Omental fat pad (tissue), 3 donors: ENCODE measurements at regions not wholly inside any gene's neighbourhood (a gene's known extent, or its start where the extent isn't known, plus 50 kb on each side); places are given as distances from the start of the nearest gene placed in this dataset.
"Not testable (repeated sequence)": the region's sequence is repeated elsewhere in the genome, so short reads cannot be mapped to it uniquely, and the experiment has no call there.

Source experiments
- ATAC-seq: fragments of 150-250 bp; one replicate; pipeline ENCODE4 v1.9.1; 2016; ENCODE audit warnings: mild to moderate bottlenecking, moderate library complexity; ENCODE audit not compliant: low FRiP score
- DNase-seq: peaks from one replicate; pipeline ENCODE4 v3.0.0-alpha.2; 2019; ENCODE audit warnings: low spot score
- CTCF ChIP-seq, 3 donors: fragments of 450-650 bp; IDR thresholded peaks; one replicate each; pipeline ENCODE4 v1.5.1; 2016 to 2017; ENCODE audit warnings: antibody characterized with exemption in 3 of 3, mild to moderate bottlenecking in 3 of 3, moderate library complexity in 2 of 3

- DNase-seq = no peak
- TF ChIP-seq CTCF (IDR thresholded peaks at IDR 0.05) = no peak
- ATAC-seq = no peak
Measured at GRCh38 chr4:110424144-110424543, 51.8 kb upstream of the ENPEP start.

- no peak for DNase-seq
- TF ChIP-seq CTCF (IDR thresholded peaks at IDR 0.05) = no peak
- no peak for ATAC-seq
Measured at GRCh38 chr4:110418641-110419040, 57.3 kb upstream of the ENPEP start.

GRCh38 chr4:110417136-110417535, 58.8 kb upstream of the ENPEP start:
- TF ChIP-seq CTCF (IDR thresholded peaks at IDR 0.05) = no peak
- DNase-seq (no peak), ATAC-seq (no peak)

GRCh38 chr4:110415478-110415877, 60.5 kb upstream of the ENPEP start:
- TF ChIP-seq CTCF (IDR thresholded peaks at IDR 0.05) = no peak
- ATAC-seq (no peak), DNase-seq (no peak)

- no peak for DNase-seq
- no peak for ATAC-seq
- no peak for TF ChIP-seq CTCF (IDR thresholded peaks at IDR 0.05)
Measured at GRCh38 chr4:110415041-110415440, 60.9 kb upstream of the ENPEP start.

- DNase-seq = no peak
- TF ChIP-seq CTCF (IDR thresholded peaks at IDR 0.05) = no peak
- no peak for ATAC-seq
Measured at GRCh38 chr4:110414561-110414920, 61.4 kb upstream of the ENPEP start.

- not testable (repeated sequence) for DNase-seq, ATAC-seq
Measured at GRCh38 chr4:110413807-110414560, 62.0 kb upstream of the ENPEP start.
